GM23338 (cell line): ENCODE measurements at regions not wholly inside any gene's neighbourhood (a gene's known extent, or its start where the extent isn't known, plus 50 kb on each side); places are given as distances from the start of the nearest gene placed in this dataset.

ENCODE experiments used
- CREB1 ChIP-seq: fragments of 250-450 bp; sonication (Bioruptor Pico); IDR thresholded peaks from 2 replicates; pipeline ENCODE4 v1.5.0; 2020; ENCODE audit warnings: low read depth, mild to moderate bottlenecking, moderate library complexity
- EZH2 ChIP-seq: fragments of 200-600 bp; sonication (generic); IDR thresholded peaks from one replicate; pipeline ENCODE4 v1.8.0; 2017; ENCODE audit warnings: antibody characterized with exemption, mild to moderate bottlenecking, low read depth; ENCODE audit not compliant: unreplicated experiment
- EZH2phosphoT487 ChIP-seq: fragments of 200-600 bp; sonication (generic); IDR thresholded peaks from one replicate; pipeline ENCODE4 v1.8.1; 2018; ENCODE audit warnings: antibody characterized with exemption; ENCODE audit not compliant: unreplicated experiment
- JUNB ChIP-seq: IDR thresholded peaks from one replicate; pipeline ENCODE4 v1.6.1; 2016; ENCODE audit warnings: antibody characterized with exemption; ENCODE audit not compliant: unreplicated experiment
- POLR2AphosphoS5 ChIP-seq: IDR thresholded peaks from 2 replicates; pipeline ENCODE4 v1.6.1; 2016; ENCODE audit warnings: antibody characterized with exemption, low read depth
- TF ChIP-seq, protein P1 (sequence below), 2 experiments: fragments of 200-600 bp in 1 of 2; sonication (generic) in 1 of 2; conservative IDR thresholded peaks; 2 replicates each; pipeline versions ENCODE4 v1.5.1 to v1.6.1; 2016 to 2017; ENCODE audit warnings: antibody characterized with exemption in 2 of 2, low read depth in 2 of 2, mild to moderate bottlenecking in 2 of 2, moderate library complexity in 1 of 2
- TF ChIP-seq, protein P2 (sequence below): IDR thresholded peaks from one replicate; pipeline ENCODE4 v1.6.1; 2018; ENCODE audit warnings: antibody characterized with exemption; ENCODE audit not compliant: unreplicated experiment

- TF ChIP-seq, protein P1, sequence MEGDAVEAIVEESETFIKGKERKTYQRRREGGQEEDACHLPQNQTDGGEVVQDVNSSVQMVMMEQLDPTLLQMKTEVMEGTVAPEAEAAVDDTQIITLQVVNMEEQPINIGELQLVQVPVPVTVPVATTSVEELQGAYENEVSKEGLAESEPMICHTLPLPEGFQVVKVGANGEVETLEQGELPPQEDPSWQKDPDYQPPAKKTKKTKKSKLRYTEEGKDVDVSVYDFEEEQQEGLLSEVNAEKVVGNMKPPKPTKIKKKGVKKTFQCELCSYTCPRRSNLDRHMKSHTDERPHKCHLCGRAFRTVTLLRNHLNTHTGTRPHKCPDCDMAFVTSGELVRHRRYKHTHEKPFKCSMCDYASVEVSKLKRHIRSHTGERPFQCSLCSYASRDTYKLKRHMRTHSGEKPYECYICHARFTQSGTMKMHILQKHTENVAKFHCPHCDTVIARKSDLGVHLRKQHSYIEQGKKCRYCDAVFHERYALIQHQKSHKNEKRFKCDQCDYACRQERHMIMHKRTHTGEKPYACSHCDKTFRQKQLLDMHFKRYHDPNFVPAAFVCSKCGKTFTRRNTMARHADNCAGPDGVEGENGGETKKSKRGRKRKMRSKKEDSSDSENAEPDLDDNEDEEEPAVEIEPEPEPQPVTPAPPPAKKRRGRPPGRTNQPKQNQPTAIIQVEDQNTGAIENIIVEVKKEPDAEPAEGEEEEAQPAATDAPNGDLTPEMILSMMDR (conservative IDR thresholded peaks at IDR 0.05; ENCODE audit: low read depth in 2 of 2): no peak
- no peak for TF ChIP-seq EZH2
- TF ChIP-seq POLR2AphosphoS5: no peak
- TF ChIP-seq EZH2phosphoT487: no peak
- TF ChIP-seq, protein P2, sequence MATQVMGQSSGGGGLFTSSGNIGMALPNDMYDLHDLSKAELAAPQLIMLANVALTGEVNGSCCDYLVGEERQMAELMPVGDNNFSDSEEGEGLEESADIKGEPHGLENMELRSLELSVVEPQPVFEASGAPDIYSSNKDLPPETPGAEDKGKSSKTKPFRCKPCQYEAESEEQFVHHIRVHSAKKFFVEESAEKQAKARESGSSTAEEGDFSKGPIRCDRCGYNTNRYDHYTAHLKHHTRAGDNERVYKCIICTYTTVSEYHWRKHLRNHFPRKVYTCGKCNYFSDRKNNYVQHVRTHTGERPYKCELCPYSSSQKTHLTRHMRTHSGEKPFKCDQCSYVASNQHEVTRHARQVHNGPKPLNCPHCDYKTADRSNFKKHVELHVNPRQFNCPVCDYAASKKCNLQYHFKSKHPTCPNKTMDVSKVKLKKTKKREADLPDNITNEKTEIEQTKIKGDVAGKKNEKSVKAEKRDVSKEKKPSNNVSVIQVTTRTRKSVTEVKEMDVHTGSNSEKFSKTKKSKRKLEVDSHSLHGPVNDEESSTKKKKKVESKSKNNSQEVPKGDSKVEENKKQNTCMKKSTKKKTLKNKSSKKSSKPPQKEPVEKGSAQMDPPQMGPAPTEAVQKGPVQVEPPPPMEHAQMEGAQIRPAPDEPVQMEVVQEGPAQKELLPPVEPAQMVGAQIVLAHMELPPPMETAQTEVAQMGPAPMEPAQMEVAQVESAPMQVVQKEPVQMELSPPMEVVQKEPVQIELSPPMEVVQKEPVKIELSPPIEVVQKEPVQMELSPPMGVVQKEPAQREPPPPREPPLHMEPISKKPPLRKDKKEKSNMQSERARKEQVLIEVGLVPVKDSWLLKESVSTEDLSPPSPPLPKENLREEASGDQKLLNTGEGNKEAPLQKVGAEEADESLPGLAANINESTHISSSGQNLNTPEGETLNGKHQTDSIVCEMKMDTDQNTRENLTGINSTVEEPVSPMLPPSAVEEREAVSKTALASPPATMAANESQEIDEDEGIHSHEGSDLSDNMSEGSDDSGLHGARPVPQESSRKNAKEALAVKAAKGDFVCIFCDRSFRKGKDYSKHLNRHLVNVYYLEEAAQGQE: no peak
- no peak for TF ChIP-seq JUNB
- TF ChIP-seq CREB1 (CRISPR knock-in tag): no peak
Observed at GRCh38 chr1:182119631-182120030, 58.1 kb upstream of the ZNF648 start.
